Mucosa of descending colon (tissue), 3 donors: ENCODE measurements at regions not wholly inside any gene's neighbourhood (a gene's known extent, or its start where the extent isn't known, plus 50 kb on each side); places are given as distances from the start of the nearest gene placed in this dataset.

Source experiments
- ATAC-seq: fragments of 200-7000 bp; cut with Tn5 transposase; one replicate; pipeline ENCODE4 v1.9.1; 2020; ENCODE audit warnings: mild to moderate bottlenecking, moderate library complexity
- DNase-seq, 3 donors: peaks; one replicate each; pipeline ENCODE4 v3.0.0-alpha.2; 2020
- H3K36me3 ChIP-seq: fragments of 200-600 bp; one replicate; pipeline ENCODE4 v1.8.0; 2021; ENCODE audit warnings: low read depth, mild to moderate bottlenecking
- H3K4me1 ChIP-seq: fragments of 200-600 bp; one replicate; pipeline ENCODE4 v1.8.0; 2021; ENCODE audit warnings: low read depth, mild to moderate bottlenecking
- H3K4me3 ChIP-seq: fragments of 200-600 bp; one replicate; pipeline ENCODE4 v1.8.0; 2021; ENCODE audit warnings: mild to moderate bottlenecking
- H3K9me3 ChIP-seq: fragments of 200-600 bp; one replicate; pipeline ENCODE4 v1.8.0; 2021; ENCODE audit warnings: mild to moderate bottlenecking
- intact Hi-C, 2 donors: fragments of 100-400 bp; cut with DNase I in 1 of 2; cut with micrococcal nuclease in 1 of 2; formaldehyde crosslinking; loops; one replicate each; pipeline versions ENCODE4 v1.11.0 to v1.11.1; 2022; cut with DNase I, micrococcal nuclease
- TF ChIP-seq, protein P1 (sequence below): fragments of 200-600 bp; IDR thresholded peaks from one replicate; pipeline ENCODE4 v1.8.0; 2022; ENCODE audit warnings: antibody characterized with exemption, mild to moderate bottlenecking
- donor health status: DM: no; HTN: no; CAD: no; lungs with moderate emphysema.
- donor health status: DM: no; HTN: no; CAD: no.
- donor health status: DM: no; HTN: yes; CAD: no.

DNA sequence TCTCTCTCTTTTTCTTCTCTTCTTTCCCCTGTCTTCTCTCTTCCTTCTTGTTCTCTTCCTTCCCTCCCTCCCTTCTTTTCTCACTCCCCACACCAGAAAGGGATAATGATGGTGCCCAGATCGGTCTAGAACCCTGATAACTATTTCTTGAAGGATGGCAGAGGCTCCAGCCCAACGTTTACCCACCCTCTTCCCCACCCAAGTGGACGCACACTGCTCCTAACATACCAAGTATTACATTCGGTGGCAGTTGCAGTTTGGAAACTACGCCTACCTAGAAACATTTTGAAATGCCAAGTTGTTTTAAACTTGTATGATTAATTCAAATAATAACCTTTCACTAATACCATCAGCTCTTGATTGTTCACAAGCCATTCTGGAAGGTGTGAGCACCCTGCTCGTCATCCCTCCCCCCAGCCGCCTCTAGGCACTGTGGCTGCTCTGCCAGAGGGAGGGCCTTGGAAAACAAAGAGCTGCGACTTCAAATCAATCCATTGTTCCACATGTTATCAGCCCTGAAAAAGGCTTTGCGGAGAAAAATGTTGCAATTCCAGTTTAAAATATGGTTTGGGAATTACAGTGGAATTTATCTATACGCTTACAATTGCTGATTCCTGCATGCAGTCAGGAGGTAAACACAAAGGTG, 1017.5 kb upstream of the TENM3 start:
- no peak for DNase-seq
- Histone ChIP-seq H3K9me3 (no peaks in the 10 kb centered on the region), H3K4me3 (no peak overlapping the region), H3K4me1 (no peaks in the 10 kb centered on the region), H3K36me3 (no peaks in the 10 kb centered on the region)
- intact Hi-C loops: no loop called here
- no peak for ATAC-seq
- TF ChIP-seq, protein P1, sequence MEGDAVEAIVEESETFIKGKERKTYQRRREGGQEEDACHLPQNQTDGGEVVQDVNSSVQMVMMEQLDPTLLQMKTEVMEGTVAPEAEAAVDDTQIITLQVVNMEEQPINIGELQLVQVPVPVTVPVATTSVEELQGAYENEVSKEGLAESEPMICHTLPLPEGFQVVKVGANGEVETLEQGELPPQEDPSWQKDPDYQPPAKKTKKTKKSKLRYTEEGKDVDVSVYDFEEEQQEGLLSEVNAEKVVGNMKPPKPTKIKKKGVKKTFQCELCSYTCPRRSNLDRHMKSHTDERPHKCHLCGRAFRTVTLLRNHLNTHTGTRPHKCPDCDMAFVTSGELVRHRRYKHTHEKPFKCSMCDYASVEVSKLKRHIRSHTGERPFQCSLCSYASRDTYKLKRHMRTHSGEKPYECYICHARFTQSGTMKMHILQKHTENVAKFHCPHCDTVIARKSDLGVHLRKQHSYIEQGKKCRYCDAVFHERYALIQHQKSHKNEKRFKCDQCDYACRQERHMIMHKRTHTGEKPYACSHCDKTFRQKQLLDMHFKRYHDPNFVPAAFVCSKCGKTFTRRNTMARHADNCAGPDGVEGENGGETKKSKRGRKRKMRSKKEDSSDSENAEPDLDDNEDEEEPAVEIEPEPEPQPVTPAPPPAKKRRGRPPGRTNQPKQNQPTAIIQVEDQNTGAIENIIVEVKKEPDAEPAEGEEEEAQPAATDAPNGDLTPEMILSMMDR: no peak

DNA sequence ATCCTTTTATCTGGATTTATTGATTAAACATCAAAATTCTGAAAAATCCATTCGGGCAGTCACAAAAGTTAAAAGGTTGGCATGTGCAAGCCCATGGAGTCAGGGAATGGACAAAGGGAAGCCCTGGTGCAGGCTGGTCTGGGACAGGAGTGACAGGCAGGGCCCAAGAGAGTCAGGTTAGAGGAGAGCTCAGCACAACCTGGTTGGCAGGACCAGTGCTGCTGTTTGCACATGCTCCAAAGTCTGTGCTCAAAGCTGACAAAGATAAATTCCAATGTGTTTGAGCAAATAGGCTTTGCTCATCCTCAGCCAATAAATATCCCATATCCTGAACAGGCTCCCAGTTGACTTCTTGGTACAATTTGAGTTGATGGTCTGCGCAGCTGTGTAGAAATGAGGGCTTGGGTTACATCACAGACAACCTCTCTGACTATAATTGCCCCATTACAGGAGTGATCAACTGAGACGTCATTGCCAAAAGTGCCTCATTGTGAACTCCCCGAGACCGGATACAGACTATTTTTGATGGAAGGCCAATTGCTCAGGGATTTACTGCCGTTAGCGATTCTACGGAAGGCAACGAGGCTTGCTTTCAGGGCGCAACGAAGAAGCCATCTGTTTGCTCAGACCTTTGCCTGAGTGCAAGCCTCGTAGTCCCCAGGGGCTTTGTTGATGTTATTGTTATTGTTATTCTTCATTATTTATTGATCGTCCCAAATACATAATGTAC, 1008.1 kb upstream of the TENM3 start:
- intact Hi-C loops: no loop called here
- no peaks in the 10 kb centered on the region for H3K9me3 ChIP-seq
- DNase-seq (no peak), ATAC-seq (no peak)
- H3K36me3 ChIP-seq: no peaks in the 10 kb centered on the region
- TF ChIP-seq, protein P1: no peak
- H3K4me3 ChIP-seq: no peak overlapping the region
- no peaks in the 10 kb centered on the region for H3K4me1 ChIP-seq

DNA sequence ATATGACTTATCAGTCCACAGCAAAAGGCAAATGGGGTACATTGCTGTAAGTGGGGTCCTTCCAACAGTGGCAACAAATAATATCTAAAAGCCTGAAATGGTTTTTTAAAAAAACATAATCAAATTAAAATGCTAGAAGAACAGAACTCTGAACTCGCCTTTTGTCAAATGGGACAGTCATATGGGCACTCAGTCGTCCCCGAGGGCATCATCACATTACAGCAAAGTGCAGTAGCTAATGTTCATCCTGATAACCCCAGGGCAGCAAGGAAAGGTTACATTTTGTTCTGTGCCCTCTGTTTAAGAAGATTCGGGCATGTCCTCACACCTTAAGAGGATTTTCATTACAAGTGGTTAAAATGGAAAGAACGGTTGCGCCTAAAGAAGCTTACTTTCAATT, 997.9 kb upstream of the TENM3 start:
- H3K9me3 ChIP-seq: peaks cover 3% of the 10 kb centered on the region
- intact Hi-C loops: no loop called here
- TF ChIP-seq, protein P1: no peak
- DNase-seq: no peak
- H3K4me3 ChIP-seq: no peak overlapping the region
- H3K4me1 ChIP-seq: no peaks in the 10 kb centered on the region
- H3K36me3 ChIP-seq: no peaks in the 10 kb centered on the region
- ATAC-seq: no peak

DNA sequence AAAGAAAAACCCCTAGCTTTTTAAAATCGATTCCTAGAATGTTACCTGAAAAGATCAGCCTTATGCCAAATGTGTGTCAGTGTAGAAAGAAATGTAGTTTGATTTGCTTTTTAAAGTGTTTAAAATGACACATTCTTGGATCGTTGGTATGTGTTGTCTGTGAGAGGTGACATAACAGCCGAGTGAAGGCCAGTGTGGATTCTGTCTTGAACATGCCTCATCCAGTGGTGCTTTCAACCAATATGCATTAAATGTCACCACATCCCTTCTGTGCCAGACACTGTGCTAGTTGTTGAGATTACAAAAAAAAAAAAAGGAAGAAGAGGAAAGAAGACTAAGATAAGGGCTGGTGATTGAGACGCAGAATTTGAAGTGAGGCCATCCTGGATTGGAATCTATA, 994.2 kb upstream of the TENM3 start:
- H3K4me3 ChIP-seq: no peak overlapping the region
- ATAC-seq (no peak), DNase-seq (no peak)
- TF ChIP-seq, protein P1: no peak
- H3K4me1 ChIP-seq: no peaks in the 10 kb centered on the region
- H3K36me3 ChIP-seq: no peaks in the 10 kb centered on the region
- intact Hi-C loops: no loop called here
- no peaks in the 10 kb centered on the region for H3K9me3 ChIP-seq

DNA sequence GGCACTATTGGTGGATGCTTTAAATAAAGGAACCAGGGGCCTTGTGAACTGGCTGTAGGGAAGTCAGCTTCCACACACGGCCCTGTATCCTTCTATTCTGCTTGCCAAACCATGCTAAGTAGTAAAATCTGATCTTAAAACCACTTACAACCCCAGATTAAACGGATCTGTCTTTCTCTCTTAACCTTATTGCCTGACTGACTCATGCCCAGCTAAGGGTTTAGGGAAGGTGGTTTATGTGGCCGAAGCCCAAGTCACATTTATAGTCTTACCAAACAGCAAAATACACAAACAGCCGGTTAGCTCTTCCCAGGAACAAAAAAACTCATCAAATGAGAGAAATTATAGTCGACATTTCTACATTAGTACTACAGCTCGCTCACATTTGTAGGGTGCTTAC, 988.4 kb upstream of the TENM3 start:
- TF ChIP-seq, protein P1: no peak
- H3K36me3 ChIP-seq: no peaks in the 10 kb centered on the region
- ATAC-seq (no peak), DNase-seq (no peak)
- H3K9me3 ChIP-seq: no peaks in the 10 kb centered on the region
- H3K4me3 ChIP-seq: no peak overlapping the region
- intact Hi-C loops: no loop called here
- no peaks in the 10 kb centered on the region for H3K4me1 ChIP-seq
